Mesendoderm (in vitro differentiated cells): ENCODE measurements at regions not wholly inside any gene's neighbourhood (a gene's known extent, or its start where the extent isn't known, plus 50 kb on each side); places are given as distances from the start of the nearest gene placed in this dataset.
A peak's percentile ranks its signal among the peaks of the same experiment; 100 is the strongest.

ENCODE experiments used
- DNase-seq: peaks from one replicate; pipeline ENCODE4 v3.0.0; 2013
- H2AK5ac ChIP-seq: 2 replicates; pipeline ENCODE4 v1.6.1; 2013; ENCODE audit warnings: low read length, inconsistent platforms
- H2BK120ac ChIP-seq: 2 replicates; pipeline ENCODE4 v1.6.1; 2013; ENCODE audit warnings: low read depth, mild to moderate bottlenecking, low read length, moderate library complexity, mixed read lengths
- H2BK15ac ChIP-seq: replicated peaks from 2 replicates; pipeline ENCODE4 v1.6.1; 2013; ENCODE audit warnings: low read depth, mild to moderate bottlenecking, moderate library complexity
- H2BK5ac ChIP-seq: 2 replicates; pipeline ENCODE4 v1.6.1; 2013; ENCODE audit warnings: low read length, inconsistent platforms
- H3K18ac ChIP-seq: 2 replicates; pipeline ENCODE4 v1.6.1; 2013; ENCODE audit warnings: mild to moderate bottlenecking, low read length, mixed read lengths
- H3K23ac ChIP-seq: one replicate; pipeline ENCODE4 v1.6.1; 2013; ENCODE audit warnings: low read length
- H3K27ac ChIP-seq: 2 replicates; pipeline ENCODE4 v1.5.1; 2013; ENCODE audit warnings: low read depth, mild to moderate bottlenecking, inconsistent platforms, low read length, moderate library complexity
- H3K27me3 ChIP-seq: 2 replicates; pipeline ENCODE4 v1.6.1; 2013; ENCODE audit warnings: low read length, control low read depth, mild to moderate bottlenecking, inconsistent platforms; ENCODE audit not compliant: insufficient read depth, poor library complexity
- H3K36me3 ChIP-seq: 2 replicates; pipeline ENCODE4 v1.6.1; 2013; ENCODE audit warnings: low read length, inconsistent platforms; ENCODE audit not compliant: control insufficient read depth, insufficient read depth
- H3K4ac ChIP-seq: one replicate; pipeline ENCODE4 v1.6.1; 2013; ENCODE audit warnings: low read depth, mild to moderate bottlenecking, low read length, moderate library complexity
- H3K4me1 ChIP-seq: 2 replicates; pipeline ENCODE4 v1.6.1; 2013; ENCODE audit warnings: low read depth, low read length, inconsistent platforms; ENCODE audit not compliant: control insufficient read depth
- H3K4me2 ChIP-seq: 2 replicates; pipeline ENCODE4 v1.6.1; 2013; ENCODE audit warnings: low read length
- H3K4me3 ChIP-seq: 2 replicates; pipeline ENCODE4 v1.5.1; 2013; ENCODE audit warnings: mild to moderate bottlenecking, low read length
- H3K56ac ChIP-seq: one replicate; pipeline ENCODE4 v1.6.1; 2013; ENCODE audit warnings: low read length
- H3K79me1 ChIP-seq: 2 replicates; pipeline ENCODE4 v1.6.1; 2013; ENCODE audit warnings: low read length, inconsistent platforms
- H3K79me2 ChIP-seq: 2 replicates; pipeline ENCODE4 v1.6.1; 2013; ENCODE audit warnings: mild to moderate bottlenecking, low read length; ENCODE audit not compliant: control insufficient read depth, insufficient read depth
- H3K9ac ChIP-seq: 2 replicates; pipeline ENCODE4 v1.6.1; 2013; ENCODE audit warnings: low read length, inconsistent platforms
- H4K5ac ChIP-seq: one replicate; pipeline ENCODE4 v1.6.1; 2013; ENCODE audit warnings: low read length
- H4K8ac ChIP-seq: one replicate; pipeline ENCODE4 v1.6.1; 2013; ENCODE audit warnings: low read depth, mild to moderate bottlenecking, control low read depth, low read length, moderate library complexity
- WGBS: extraction: QIAGEN DNeasy Blood & Tissue Kit; methylation state at CpG from one replicate; pipeline ENCODE4 v1.1.7; 2013; ENCODE audit warnings: low lambda C conversion rate, missing lambda C conversion rate; ENCODE audit not compliant: insufficient coverage; ENCODE audit errors: extremely low coverage; 5-methylcytosine and 5-hydroxymethylcytosine counted together

DNA sequence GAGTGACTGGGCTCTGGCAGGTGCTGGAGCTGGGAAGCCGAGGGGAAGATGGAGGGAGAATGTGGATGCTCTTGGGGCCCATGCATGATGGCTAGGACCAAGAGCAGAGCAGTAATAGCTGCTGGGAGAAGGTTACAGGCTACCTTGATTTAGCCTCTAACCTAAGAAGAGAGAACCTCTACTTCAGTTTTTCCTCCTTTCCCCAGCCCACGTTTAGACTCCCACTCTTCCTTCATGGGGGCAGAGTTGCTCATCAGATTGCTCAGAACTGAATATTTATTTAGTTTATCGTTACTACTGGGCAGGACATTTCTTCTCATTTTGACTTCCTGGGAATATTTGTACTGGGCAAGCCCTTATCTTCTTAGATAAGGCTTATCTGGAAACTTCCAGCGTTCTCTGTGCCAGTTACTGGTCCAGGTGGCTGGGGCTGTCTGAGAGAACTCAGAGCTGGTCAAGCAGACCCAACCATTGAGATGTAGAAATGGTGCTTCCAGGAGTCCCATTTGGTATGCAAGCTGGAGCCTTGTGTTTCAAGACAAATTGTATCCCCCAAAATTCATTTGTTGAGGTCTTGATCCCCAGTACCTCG, 442.9 kb upstream of the BOD1L1 start:
- Histone ChIP-seq H3K56ac (no peak overlapping the region), H2BK5ac (no peak overlapping the region), H3K4me3 (no peak overlapping the region), H3K4ac (no peak overlapping the region), H3K27me3 (peaks cover 2% of the 10 kb centered on the region), H2BK120ac (no peak overlapping the region), H3K18ac (no peak overlapping the region), H3K79me1 (no peaks in the 10 kb centered on the region), H3K36me3 (no peaks in the 10 kb centered on the region), H3K27ac (no peak overlapping the region), H4K8ac (no peak overlapping the region), H3K9ac (no peak overlapping the region), H3K4me2 (no peak overlapping the region), H4K5ac (no peak overlapping the region), H3K23ac (no peak overlapping the region), H2AK5ac (no peak overlapping the region), H3K79me2 (no peaks in the 10 kb centered on the region), H3K4me1 (no peaks in the 10 kb centered on the region), H2BK15ac (no peak overlapping the region)
- DNase-seq: no peak
- WGBS: no CpG with 5 or more reads among the region's 5 CpGs

DNA sequence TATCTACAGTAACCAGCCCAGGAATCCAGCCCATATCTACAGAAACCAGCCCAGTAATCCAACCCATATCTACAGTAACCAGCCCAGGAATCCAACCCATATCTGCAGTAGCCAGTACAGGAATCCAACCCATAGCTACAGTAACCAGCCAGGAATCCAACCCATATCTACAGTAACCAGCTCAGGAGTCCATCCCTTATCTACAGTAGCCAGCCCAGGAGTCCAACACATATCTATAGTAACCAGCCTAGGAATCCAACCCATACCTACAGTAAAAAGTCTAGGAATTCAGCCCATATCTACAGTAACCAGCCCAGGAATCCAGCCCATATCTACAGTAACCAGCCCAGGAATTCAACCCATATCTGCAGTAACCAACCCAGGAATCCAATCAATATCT, 445.0 kb upstream of the BOD1L1 start:
- no peak overlapping the region for H3K4me3 ChIP-seq
- H3K18ac ChIP-seq: no peak overlapping the region
- H3K27ac ChIP-seq: no peak overlapping the region
- no peak overlapping the region for H3K56ac ChIP-seq
- H3K79me2 ChIP-seq: no peaks in the 10 kb centered on the region
- H2BK120ac ChIP-seq: no peak overlapping the region
- no peaks in the 10 kb centered on the region for H3K79me1 ChIP-seq
- no peaks in the 10 kb centered on the region for H3K36me3 ChIP-seq
- no peak overlapping the region for H2AK5ac ChIP-seq
- H2BK5ac ChIP-seq: no peak overlapping the region
- H3K4me2 ChIP-seq: no peak overlapping the region
- no peak overlapping the region for H4K8ac ChIP-seq
- DNase-seq: peak; percentile 9
- H3K9ac ChIP-seq: no peak overlapping the region
- H3K4ac ChIP-seq: no peak overlapping the region
- no peak overlapping the region for H2BK15ac ChIP-seq
- peaks cover 2% of the 10 kb centered on the region for H3K27me3 ChIP-seq
- no peak overlapping the region for H4K5ac ChIP-seq
- H3K4me1 ChIP-seq: no peaks in the 10 kb centered on the region
- H3K23ac ChIP-seq: no peak overlapping the region

DNA sequence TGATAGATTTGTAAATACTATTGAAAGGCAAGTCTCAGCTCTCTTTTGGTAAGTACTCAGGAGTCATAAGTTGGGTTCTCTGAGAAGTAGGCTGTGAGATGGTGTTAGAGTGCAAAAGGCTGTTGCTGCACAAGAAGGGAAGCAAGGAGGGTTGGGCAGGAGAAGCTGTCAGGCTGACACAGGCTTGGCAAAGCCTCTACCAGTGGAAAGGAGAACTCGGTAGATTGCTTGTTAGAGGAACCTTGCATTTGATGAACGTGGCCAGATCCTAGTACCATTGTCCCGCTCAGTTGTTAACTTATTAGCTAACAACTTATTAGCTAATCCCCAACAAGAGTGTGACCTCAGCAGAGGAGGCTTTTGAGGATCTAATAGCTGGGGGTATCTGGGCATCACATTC, 449.3 kb upstream of the BOD1L1 start:
- Histone ChIP-seq H3K4ac (no peak overlapping the region), H3K79me2 (no peaks in the 10 kb centered on the region), H3K23ac (no peak overlapping the region), H3K4me2 (no peak overlapping the region), H3K4me3 (no peak overlapping the region), H3K27ac (no peak overlapping the region), H2BK15ac (no peak overlapping the region), H4K8ac (no peak overlapping the region), H2BK5ac (no peak overlapping the region), H3K9ac (no peak overlapping the region), H3K36me3 (no peaks in the 10 kb centered on the region), H3K4me1 (no peaks in the 10 kb centered on the region), H3K56ac (no peak overlapping the region), H2BK120ac (no peak overlapping the region), H4K5ac (no peak overlapping the region), H3K27me3 (peaks cover under 1% of the 10 kb centered on the region), H3K79me1 (no peaks in the 10 kb centered on the region), H2AK5ac (no peak overlapping the region), H3K18ac (no peak overlapping the region)
- DNase-seq: no peak
- no CpG with 5 or more reads among the region's 3 CpGs for WGBS

DNA sequence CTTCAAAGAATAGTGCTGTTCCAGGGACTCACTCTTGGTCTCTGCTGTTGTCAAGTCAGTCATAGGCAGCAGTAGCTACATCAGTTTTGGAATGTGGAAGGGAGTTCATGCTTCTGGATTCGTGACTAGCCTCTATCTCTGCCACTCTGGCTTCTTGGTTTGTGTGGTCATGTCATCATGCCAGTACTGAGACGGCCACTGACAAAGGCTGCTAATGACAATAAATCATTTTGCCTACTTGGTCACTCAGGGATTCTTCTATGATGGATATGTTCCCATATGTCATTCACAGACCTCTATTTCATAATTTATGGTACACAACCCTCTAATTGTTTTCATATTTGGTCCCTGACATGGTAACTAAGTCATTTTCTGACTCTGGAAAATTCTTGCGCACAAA, 450.8 kb upstream of the BOD1L1 start:
- Histone ChIP-seq H2BK120ac (no peak overlapping the region), H3K23ac (no peak overlapping the region), H3K4me3 (no peak overlapping the region), H2BK15ac (no peak overlapping the region), H3K56ac (no peak overlapping the region), H4K5ac (no peak overlapping the region), H3K27ac (no peak overlapping the region), H2BK5ac (no peak overlapping the region), H3K79me1 (no peaks in the 10 kb centered on the region), H2AK5ac (no peak overlapping the region), H3K36me3 (no peaks in the 10 kb centered on the region), H3K79me2 (no peaks in the 10 kb centered on the region), H4K8ac (no peak overlapping the region), H3K4me1 (no peaks in the 10 kb centered on the region), H3K4ac (no peak overlapping the region), H3K27me3 (no peaks in the 10 kb centered on the region), H3K4me2 (no peak overlapping the region), H3K18ac (no peak overlapping the region), H3K9ac (no peak overlapping the region)
- DNase-seq: no peak
- no CpG with 5 or more reads among the region's 3 CpGs for WGBS

DNA sequence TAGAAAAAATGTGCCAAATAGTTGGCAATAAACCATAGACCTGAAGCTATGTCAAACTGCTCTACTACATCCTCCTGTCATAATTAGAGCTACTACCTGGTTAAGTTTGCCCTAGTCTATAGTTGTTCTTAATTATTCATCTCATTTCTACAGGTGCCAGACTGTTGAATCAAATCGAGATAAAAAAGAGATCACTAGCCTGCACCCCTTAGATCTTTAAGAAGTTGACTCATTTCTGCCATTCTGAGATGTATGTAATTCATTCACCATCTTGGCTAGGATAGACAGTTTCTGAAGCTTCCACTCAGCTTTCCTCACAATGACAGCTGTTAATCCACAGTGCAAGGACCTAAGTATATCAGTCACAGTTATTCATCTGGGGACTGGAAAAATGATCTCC, 452.1 kb upstream of the BOD1L1 start:
- H2AK5ac ChIP-seq: no peak overlapping the region
- no peak overlapping the region for H3K9ac ChIP-seq
- H3K18ac ChIP-seq: no peak overlapping the region
- H3K36me3 ChIP-seq: no peaks in the 10 kb centered on the region
- no peaks in the 10 kb centered on the region for H3K27me3 ChIP-seq
- H3K4ac ChIP-seq: no peak overlapping the region
- no peak overlapping the region for H4K8ac ChIP-seq
- WGBS: no CpG with 5 or more reads among the region's 1 CpG
- no peak overlapping the region for H3K23ac ChIP-seq
- H2BK5ac ChIP-seq: no peak overlapping the region
- no peaks in the 10 kb centered on the region for H3K4me1 ChIP-seq
- no peak overlapping the region for H4K5ac ChIP-seq
- no peak overlapping the region for H2BK120ac ChIP-seq
- H3K4me2 ChIP-seq: no peak overlapping the region
- H3K79me2 ChIP-seq: no peaks in the 10 kb centered on the region
- no peak overlapping the region for H2BK15ac ChIP-seq
- H3K27ac ChIP-seq: no peak overlapping the region
- H3K4me3 ChIP-seq: no peak overlapping the region
- no peaks in the 10 kb centered on the region for H3K79me1 ChIP-seq
- no peak overlapping the region for H3K56ac ChIP-seq
- DNase-seq: no peak

DNA sequence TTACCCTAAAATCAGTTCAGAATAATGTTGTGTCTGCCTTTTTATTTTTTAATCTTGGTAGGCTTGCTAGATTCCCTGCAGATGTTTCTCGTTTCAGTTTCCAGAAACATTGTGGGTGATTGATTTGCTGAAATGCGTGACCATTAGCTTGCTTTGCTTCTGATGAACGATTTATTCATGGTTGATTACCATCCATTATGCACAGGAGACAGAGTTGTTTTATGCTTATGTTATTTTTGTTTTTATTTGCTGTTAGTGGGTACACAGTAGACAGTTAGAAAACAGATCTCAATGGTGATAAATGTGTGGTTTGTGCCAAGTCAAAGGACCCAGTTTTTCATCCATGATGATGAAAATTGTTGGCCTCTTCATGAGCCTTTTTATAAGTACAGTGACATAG, 455.6 kb upstream of the BOD1L1 start:
- no peaks in the 10 kb centered on the region for H3K27me3 ChIP-seq
- no peak overlapping the region for H2BK120ac ChIP-seq
- no peak overlapping the region for H3K9ac ChIP-seq
- H3K4me3 ChIP-seq: no peak overlapping the region
- H4K5ac ChIP-seq: no peak overlapping the region
- H4K8ac ChIP-seq: no peak overlapping the region
- H2AK5ac ChIP-seq: no peak overlapping the region
- H3K79me2 ChIP-seq: no peaks in the 10 kb centered on the region
- no peak overlapping the region for H2BK15ac ChIP-seq
- no CpG with 5 or more reads among the region's 3 CpGs for WGBS
- DNase-seq: no peak
- H3K56ac ChIP-seq: no peak overlapping the region
- H2BK5ac ChIP-seq: no peak overlapping the region
- H3K4me2 ChIP-seq: no peak overlapping the region
- no peak overlapping the region for H3K18ac ChIP-seq
- H3K4ac ChIP-seq: no peak overlapping the region
- no peak overlapping the region for H3K27ac ChIP-seq
- no peaks in the 10 kb centered on the region for H3K79me1 ChIP-seq
- no peak overlapping the region for H3K23ac ChIP-seq
- no peaks in the 10 kb centered on the region for H3K4me1 ChIP-seq
- H3K36me3 ChIP-seq: no peaks in the 10 kb centered on the region
